EL (cell line): ENCODE measurements at regions not wholly inside any gene's neighbourhood (a gene's known extent, or its start where the extent isn't known, plus 50 kb on each side); places are given as distances from the start of the nearest gene placed in this dataset.

Experiments used
- DNase-seq: peaks from one replicate; pipeline ENCODE4 v3.0.0-alpha.2; 2016

GRCh38 chr6:147716434-147716833, 207.9 kb downstream of the SAMD5 start:
- DNase-seq: no peak

- no peak for DNase-seq
Observed at GRCh38 chr6:147717991-147718390, 209.5 kb downstream of the SAMD5 start.

DNA sequence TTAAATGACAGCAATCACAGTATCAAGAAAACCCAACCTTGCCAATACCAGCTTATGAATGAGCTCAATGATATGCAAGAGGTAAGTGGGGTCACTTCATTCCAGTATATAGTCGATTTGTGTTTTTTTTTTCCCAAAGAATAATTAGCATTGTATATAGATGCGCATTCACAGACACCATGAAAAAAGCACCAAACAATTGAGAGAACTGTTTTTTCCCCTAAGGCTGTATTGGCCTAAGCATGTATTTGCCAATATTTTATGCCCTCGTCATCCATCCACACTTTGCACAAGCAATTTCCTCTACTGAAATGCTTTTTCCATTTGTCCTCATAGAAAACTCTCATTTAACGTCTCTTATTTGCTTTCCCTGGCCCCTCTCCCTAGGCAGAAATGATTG, 213.7 kb downstream of the SAMD5 start:
- no peak for DNase-seq

DNA sequence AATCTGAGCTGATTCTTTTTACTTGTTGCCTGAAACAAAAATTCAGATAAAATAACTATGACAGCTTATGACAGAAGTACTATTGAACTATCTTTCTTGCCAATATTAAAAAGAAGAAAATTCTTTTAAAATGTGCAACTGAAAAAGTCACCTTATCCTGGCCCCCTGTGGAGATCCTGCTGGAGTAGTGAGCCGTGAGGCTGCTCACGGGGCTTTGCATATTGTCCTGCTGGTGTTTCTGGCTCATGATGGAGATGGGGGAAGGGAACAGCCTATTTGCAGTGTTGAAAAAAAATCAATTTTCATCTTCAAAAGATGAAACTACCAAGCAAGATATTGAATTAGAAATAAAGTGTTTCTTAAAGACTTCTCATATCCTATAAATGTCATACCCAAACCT, 216.0 kb downstream of the SAMD5 start:
- no peak for DNase-seq

DNA sequence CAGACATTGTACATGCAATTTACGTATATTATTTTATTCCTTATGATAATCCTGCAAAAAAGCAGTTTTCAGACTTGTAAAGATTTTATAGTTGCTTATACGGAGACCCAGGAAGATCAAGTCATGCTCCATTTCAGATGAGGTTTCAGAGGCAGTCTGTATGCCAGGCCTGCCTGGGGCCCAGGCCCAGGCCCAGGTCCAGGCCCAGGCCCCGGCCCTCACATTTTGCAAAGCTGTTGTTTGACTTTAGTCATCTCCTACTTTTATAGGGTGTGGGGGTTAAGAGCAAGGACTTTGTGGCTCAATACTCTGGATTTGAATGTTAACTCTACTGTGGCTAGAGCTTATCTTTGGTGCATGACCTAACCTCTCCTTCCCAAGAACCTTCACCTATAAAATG, 217.9 kb downstream of the SAMD5 start:
- no peak for DNase-seq

DNA sequence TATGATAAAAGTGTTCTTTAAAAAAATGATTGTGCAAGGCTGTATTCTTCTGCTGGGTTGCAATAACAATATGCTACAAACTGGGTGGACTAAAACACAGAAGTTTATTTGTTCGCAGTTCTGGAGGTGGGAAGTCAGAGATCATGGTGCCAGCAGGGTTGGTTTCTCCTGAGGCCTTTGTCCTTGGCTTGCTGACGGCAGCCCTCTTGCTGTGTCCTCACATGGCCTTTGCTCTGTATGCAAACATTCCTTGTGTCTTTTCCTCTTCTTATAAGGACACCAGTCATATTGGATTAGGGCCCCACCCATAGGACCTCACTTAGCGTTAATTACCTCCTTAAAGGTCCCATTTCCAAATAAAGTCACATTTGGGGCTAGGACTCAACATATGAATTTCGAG, 220.4 kb downstream of the SAMD5 start:
- no peak for DNase-seq

DNA sequence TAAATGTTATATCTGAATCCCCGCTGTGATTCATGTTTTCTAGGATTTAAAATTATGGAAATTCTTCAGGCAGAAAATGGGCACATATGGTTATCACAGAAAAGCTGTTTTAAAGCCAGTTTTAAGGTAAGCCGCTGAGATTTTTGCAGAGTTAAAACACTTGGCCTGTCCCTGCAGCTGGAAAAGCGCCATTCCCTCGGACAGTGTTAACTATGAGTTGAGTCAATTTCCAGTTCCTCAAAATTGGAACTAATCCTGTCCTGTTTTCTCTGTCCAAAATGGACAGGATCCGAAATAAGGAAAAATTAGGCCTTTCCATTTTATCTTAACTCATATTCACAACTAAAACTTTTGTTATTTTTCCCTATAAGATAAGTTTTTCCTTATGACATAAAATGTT, 225.2 kb downstream of the SAMD5 start:
- DNase-seq: no peak

GRCh38 chr6:147734151-147734550, 225.7 kb downstream of the SAMD5 start:
- no peak for DNase-seq

DNA sequence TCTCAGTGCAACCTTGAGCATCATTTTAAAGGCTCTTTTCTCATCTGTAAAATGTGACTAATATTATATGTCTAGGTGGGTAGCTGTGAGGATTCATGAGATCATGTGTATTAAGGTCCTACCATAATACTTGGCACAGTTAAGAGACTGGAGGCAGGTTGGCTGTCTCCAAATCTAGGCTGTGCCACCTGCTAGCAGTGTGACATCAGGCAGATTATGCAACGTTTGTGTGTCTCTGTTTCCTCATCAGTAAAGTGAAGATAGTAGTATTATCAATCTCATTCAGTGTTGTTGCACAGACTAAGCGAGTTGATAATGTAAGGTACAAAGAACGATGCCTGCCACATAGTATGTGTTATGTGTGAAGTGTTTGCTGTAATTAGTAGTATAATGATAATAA, 227.4 kb downstream of the SAMD5 start:
- DNase-seq: no peak

DNA sequence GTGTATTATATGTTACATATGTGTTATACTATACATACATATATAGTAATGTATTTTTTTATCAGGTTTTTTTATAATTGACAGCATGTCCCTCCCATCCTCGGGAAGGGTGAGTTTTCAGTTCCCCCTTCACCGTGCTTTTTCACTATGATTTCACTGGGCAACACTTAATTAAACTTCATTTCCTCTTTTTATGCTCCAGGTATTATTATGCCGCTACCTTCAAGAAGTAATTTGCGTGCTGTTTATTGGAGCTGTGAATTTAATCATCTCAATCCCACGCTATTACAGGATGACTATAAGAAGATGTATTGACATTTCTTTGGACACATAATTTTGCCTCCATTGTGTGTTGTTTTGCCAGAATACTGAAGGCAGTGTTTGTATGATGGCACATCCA, 228.6 kb downstream of the SAMD5 start:
- DNase-seq: no peak

DNA sequence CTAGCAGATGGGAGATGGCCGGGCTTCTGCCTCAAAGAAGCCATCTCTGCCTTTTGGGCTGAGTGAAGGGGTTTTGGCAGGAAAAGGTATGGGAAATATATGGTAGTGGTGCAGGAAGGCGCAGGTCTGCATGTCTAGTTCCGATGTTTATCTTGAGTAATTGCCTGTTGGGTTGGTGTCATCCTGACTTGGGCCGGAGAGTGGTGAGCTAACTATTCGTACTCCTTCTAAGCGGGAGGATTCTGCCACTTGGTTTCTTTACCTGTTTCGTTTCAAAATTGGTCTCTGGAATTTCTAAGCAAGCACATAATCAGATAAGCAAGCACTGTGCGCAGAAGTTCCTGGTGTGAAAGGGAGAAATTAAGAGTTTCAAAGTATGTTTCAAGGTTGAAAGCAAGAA, 229.6 kb downstream of the SAMD5 start:
- DNase-seq: no peak

DNA sequence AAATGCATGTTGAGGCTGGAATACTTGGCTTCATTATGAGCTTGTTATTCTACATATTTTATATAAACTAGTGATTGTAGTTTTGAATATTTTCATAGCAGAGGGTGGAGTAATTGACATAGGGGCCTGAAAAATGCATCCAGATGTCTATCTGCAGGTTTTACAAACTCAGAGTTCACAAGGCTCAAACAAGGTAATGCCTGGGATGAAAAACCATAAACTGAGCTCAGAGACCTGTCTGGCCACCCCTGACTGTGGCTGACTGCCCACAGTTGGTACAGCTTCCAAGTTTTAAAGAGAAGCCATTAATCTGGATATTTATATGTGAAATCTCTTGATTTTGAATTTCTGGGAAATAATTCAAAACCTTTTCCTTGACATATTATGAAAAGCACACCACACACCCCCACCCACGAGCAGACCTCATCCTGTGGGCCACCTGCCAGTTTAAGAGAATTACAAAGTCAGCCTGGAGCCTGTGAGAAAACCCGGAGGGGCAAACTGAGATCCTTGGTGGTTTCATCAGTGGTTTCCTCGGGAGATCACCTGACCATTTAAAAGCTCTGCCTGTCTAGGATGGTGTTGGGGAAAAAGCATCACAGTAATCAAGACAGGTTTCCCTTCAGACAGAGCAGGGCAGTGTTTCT, 230.1 kb downstream of the SAMD5 start:
- no peak for DNase-seq

GRCh38 chr6:147740326-147740725, 231.8 kb downstream of the SAMD5 start:
- DNase-seq: no peak

GRCh38 chr6:147740916-147741315, 232.4 kb downstream of the SAMD5 start:
- no peak for DNase-seq

- no peak for DNase-seq
Observed at GRCh38 chr6:147741389-147741788, 232.9 kb downstream of the SAMD5 start.

DNA sequence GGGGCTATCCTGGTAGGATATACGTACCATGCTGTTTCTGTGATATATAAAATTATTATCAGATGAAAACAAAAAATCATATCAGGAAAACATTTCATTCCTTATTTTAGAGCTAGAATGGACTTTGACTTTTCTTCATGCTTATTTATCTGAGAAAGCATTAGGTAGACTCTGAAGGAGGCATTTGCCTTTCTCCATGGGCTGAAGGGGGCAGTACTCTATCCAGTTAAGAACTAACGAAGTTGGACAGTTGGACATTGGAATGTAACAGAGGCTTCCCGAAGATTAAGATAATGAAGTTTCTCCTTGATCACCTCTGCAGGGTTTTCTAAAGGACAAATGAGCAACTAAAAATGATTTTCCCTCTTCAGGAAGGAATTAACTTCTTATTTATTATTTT, 233.9 kb downstream of the SAMD5 start:
- no peak for DNase-seq

DNA sequence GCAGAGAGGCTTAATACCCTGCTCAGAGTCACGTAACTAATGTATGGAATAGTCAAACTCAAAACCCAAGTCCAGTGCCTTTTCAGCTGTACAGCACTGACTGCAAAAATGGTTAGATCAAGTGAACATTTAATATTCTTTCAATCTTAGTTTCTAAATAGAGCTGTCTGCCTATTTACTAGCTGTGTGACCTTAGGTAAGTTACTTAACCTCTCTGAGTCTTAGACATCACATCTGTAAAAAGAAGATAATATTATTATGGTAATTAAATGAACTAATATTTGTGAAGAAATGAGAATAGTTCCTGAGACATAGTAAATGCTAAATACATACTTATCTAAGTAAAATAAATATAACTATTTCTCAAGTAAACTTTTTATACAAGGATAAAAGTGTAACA, 235.5 kb downstream of the SAMD5 start:
- no peak for DNase-seq

- no peak for DNase-seq
Observed at GRCh38 chr6:147749331-147749730, 240.8 kb downstream of the SAMD5 start.

GRCh38 chr6:147750413-147750812, 241.9 kb downstream of the SAMD5 start:
- DNase-seq: no peak

- DNase-seq: no peak
Observed at GRCh38 chr6:147751232-147751631, 242.7 kb downstream of the SAMD5 start.

GRCh38 chr6:147752689-147753403, 244.4 kb downstream of the SAMD5 start:
- peak; percentile 13 for DNase-seq

GRCh38 chr6:147755999-147756398, 247.5 kb downstream of the SAMD5 start:
- no peak for DNase-seq

DNA sequence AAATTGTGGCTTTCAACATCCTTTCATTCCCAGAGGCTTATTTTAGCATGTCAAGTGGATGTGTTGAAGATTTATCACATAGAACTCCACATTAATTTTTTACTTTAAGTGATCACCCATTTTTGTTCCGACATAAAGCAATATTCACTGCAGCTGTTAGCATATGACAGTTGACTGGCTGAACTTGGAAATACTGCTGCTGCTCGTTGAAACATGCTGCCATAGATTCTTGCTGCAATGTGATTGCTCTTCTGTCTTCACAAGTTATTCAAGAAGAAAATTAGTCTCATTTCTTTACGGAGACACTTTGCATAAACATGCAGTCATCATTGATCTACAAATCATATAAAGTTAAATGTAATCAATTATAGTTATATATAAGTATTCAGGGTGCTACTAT, 248.4 kb downstream of the SAMD5 start:
- no peak for DNase-seq

GRCh38 chr6:147757291-147757690, 248.8 kb downstream of the SAMD5 start:
- DNase-seq: no peak

DNA sequence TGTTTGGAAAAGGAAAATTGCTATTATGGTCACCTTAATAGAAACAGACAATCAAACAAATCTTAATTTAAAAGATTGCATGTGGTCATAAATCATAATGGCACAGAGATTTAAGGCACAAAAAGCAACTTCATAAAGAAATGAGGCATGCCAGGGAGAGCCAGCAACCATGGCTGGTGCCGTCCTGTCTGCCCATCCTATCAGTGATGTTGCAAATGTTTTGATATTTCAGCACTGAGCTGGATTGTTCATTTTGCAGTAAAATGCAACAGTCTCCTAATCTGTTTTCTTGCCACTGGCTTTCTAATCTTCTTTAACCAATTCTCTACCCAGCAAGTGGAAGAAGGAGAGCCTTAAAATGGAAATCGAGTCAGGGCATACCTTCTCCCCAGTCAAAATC, 249.8 kb downstream of the SAMD5 start:
- DNase-seq: no peak
